HEK293 (cell line): ENCODE measurements at regions not wholly inside any gene's neighbourhood (a gene's known extent, or its start where the extent isn't known, plus 50 kb on each side); places are given as distances from the start of the nearest gene placed in this dataset.
A peak's percentile ranks its signal among the peaks of the same experiment; 100 is the strongest.
"Not testable (repeated sequence)": the region's sequence is repeated elsewhere in the genome, so short reads cannot be mapped to it uniquely, and the experiment has no call there.

Source experiments
- CTCF ChIA-PET: fragments of 350-600 bp; formaldehyde crosslinking; extraction: SDS; loops from one replicate; lab custom pipeline; 2021; ENCODE audit warnings: antibody characterized with exemption; lab: Yijun Ruan, JAX
- POLR2A ChIA-PET: fragments of 300-600 bp; formaldehyde crosslinking; extraction: SDS; loops from one replicate; lab custom pipeline; 2020; ENCODE audit warnings: antibody characterized with exemption, inconsistent platforms; lab: Yijun Ruan, JAX
- H3K27ac ChIP-seq: fragments of 200-500 bp; sonication (Bioruptor generic); 2 replicates; pipeline ENCODE4 v1.5.1; 2014; ENCODE audit warnings: low read depth, low read length, control low read depth, inconsistent platforms; ENCODE audit errors: extremely low read depth
- H3K36me3 ChIP-seq, 2 experiments: fragments of 200-500 bp in 1 of 2; sonication (Bioruptor generic) in 1 of 2; 1 replicate in 1 of 2; 2 replicates in 1 of 2; pipeline ENCODE4 v1.5.1; 2014 to 2017; ENCODE audit warnings: inconsistent platforms in 2 of 2, low read length in 2 of 2; ENCODE audit not compliant: control insufficient read depth in 2 of 2, insufficient read depth in 1 of 2
- H3K4me1 ChIP-seq: fragments of 200-500 bp; sonication (Bioruptor generic); 2 replicates; pipeline ENCODE4 v1.5.1; 2014; ENCODE audit warnings: mild to moderate bottlenecking, low read length, inconsistent platforms; ENCODE audit not compliant: control insufficient read depth, insufficient read depth
- H3K4me3 ChIP-seq: 2 replicates; pipeline ENCODE4 v1.5.1; 2011; ENCODE audit warnings: low read depth, mild to moderate bottlenecking, control low read depth, low read length, moderate library complexity
- H3K9me3 ChIP-seq: fragments of 200-500 bp; sonication (Bioruptor generic); 2 replicates; pipeline ENCODE4 v1.5.1; 2014; ENCODE audit warnings: low read depth, low read length, inconsistent platforms; ENCODE audit not compliant: control insufficient read depth, insufficient read depth
- GFI1B ChIP-seq: fragments of 450-650 bp; formaldehyde crosslinking; IDR thresholded peaks from 2 replicates; pipeline ENCODE4 v1.5.1; 2016; ENCODE audit warnings: missing biosample characterization, missing genetic modification characterization
- KLF8 ChIP-seq: fragments of 450-650 bp; formaldehyde crosslinking; IDR thresholded peaks from 2 replicates; pipeline ENCODE4 v1.5.1; 2016; ENCODE audit warnings: missing biosample characterization, missing genetic modification characterization
- REPIN1 ChIP-seq: fragments of 450-650 bp; formaldehyde crosslinking; IDR thresholded peaks from 2 replicates; pipeline ENCODE4 v1.5.1; 2017; ENCODE audit warnings: missing biosample characterization, missing genetic modification characterization, low read depth
- ZFHX2 ChIP-seq: fragments of 450-650 bp; formaldehyde crosslinking; conservative IDR thresholded peaks from 2 replicates; pipeline ENCODE4 v1.5.1; 2016; ENCODE audit warnings: missing biosample characterization, missing genetic modification characterization
- ZFP41 ChIP-seq: fragments of 450-650 bp; formaldehyde crosslinking; IDR thresholded peaks from 2 replicates; pipeline ENCODE4 v1.5.1; 2016; ENCODE audit warnings: missing biosample characterization, missing genetic modification characterization, borderline replicate concordance
- ZNF112 ChIP-seq: fragments of 450-650 bp; formaldehyde crosslinking; IDR thresholded peaks from 2 replicates; pipeline ENCODE4 v1.5.0; 2017; ENCODE audit warnings: missing biosample characterization, missing genetic modification characterization
- ZNF138 ChIP-seq: fragments of 450-650 bp; formaldehyde crosslinking; IDR thresholded peaks from 2 replicates; pipeline ENCODE4 v1.5.1; 2016; ENCODE audit warnings: missing biosample characterization, missing genetic modification characterization, borderline replicate concordance
- ZNF354C ChIP-seq: fragments of 450-650 bp; formaldehyde crosslinking; IDR thresholded peaks from 2 replicates; pipeline ENCODE4 v1.5.1; 2016; ENCODE audit warnings: missing biosample characterization, missing genetic modification characterization, low read depth, borderline replicate concordance
- ZNF521 ChIP-seq: fragments of 450-650 bp; formaldehyde crosslinking; IDR thresholded peaks from 2 replicates; pipeline ENCODE4 v1.5.1; 2017; ENCODE audit warnings: missing biosample characterization, mild to moderate bottlenecking, missing genetic modification characterization
- ZNF544 ChIP-seq: fragments of 450-650 bp; formaldehyde crosslinking; IDR thresholded peaks from 2 replicates; pipeline ENCODE4 v1.5.0; 2017; ENCODE audit warnings: missing biosample characterization, missing genetic modification characterization
- ZNF580 ChIP-seq: fragments of 450-650 bp; formaldehyde crosslinking; IDR thresholded peaks from 2 replicates; pipeline ENCODE4 v1.5.1; 2016; ENCODE audit warnings: missing biosample characterization, missing genetic modification characterization
- ZNF660 ChIP-seq: fragments of 450-650 bp; IDR thresholded peaks from 2 replicates; pipeline ENCODE4 v1.5.1; 2018; ENCODE audit warnings: missing biosample characterization, mild to moderate bottlenecking, missing genetic modification characterization
- ZNF701 ChIP-seq: fragments of 450-650 bp; formaldehyde crosslinking; IDR thresholded peaks from 2 replicates; pipeline ENCODE4 v1.5.1; 2016; ENCODE audit warnings: missing biosample characterization, missing genetic modification characterization
- ZNF776 ChIP-seq: fragments of 450-650 bp; formaldehyde crosslinking; IDR thresholded peaks from 2 replicates; pipeline ENCODE4 v1.5.0; 2017; ENCODE audit warnings: missing biosample characterization, missing genetic modification characterization, borderline replicate concordance
- ZNF830 ChIP-seq: fragments of 450-650 bp; IDR thresholded peaks from 2 replicates; pipeline ENCODE4 v1.5.0; 2018; ENCODE audit warnings: missing biosample characterization, missing genetic modification characterization, low read depth, mild to moderate bottlenecking, moderate library complexity
- ZNF837 ChIP-seq: fragments of 450-650 bp; formaldehyde crosslinking; IDR thresholded peaks from 2 replicates; pipeline ENCODE4 v1.5.1; 2016; ENCODE audit warnings: missing biosample characterization, missing genetic modification characterization
- TF ChIP-seq, protein P1 (sequence below): fragments of 450-650 bp; formaldehyde crosslinking; IDR thresholded peaks from 2 replicates; pipeline ENCODE4 v1.5.1; 2016; ENCODE audit warnings: missing biosample characterization, missing genetic modification characterization
- TF ChIP-seq, protein P2 (sequence below): fragments of 450-650 bp; formaldehyde crosslinking; IDR thresholded peaks from 2 replicates; pipeline ENCODE4 v1.5.1; 2016; ENCODE audit warnings: missing biosample characterization, missing genetic modification characterization, low read depth
- TF ChIP-seq, protein P3 (sequence below): fragments of 450-650 bp; formaldehyde crosslinking; IDR thresholded peaks from 2 replicates; pipeline ENCODE4 v1.5.1; 2016; ENCODE audit warnings: missing biosample characterization, missing genetic modification characterization

DNA sequence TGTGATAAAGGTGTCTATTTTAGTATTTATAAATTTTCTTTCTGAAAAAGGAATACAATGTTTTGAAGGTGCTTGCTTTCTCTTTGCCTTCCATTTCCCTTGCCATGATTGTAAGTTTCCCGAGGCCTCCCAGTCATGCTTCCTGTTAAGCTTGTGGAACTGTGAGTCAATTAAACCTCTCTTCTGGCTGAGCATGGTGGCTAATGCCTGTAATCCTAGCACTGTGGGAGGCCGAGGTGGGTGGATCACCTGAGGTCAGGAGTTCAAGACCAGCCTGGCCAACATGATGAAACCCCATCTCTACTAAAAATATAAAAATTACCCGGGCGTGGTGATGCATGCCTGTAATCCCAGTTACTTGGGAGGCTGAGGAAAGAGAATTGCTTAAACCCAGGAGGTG, 187.7 kb downstream of the C9orf152 start:
- peak; percentile 57 for TF ChIP-seq ZFHX2
- H3K9me3 ChIP-seq, H3K36me3 ChIP-seq, H3K4me3 ChIP-seq, H3K27ac ChIP-seq, H3K4me1 ChIP-seq, POLR2A ChIA-PET: not testable (repeated sequence)
- CTCF ChIA-PET: interaction anchor here (0.6 kb wide), 1 partner anchor 1104 kb away, joined by 4 read pairs; no protein-coding TSS in a partner anchor

- POLR2A ChIA-PET: interaction anchor here (0.6 to 0.7 kb wide), 2 partner anchors 63 to 159 kb away, joined by 3 read pairs; no protein-coding TSS in a partner anchor
- Histone ChIP-seq H3K4me1 (no peaks in the 10 kb centered on the region), H3K4me3 (no peak overlapping the region), H3K9me3 (no peaks in the 10 kb centered on the region), H3K36me3 (no peaks in the 10 kb centered on the region), H3K27ac (no peak overlapping the region)
- CTCF ChIA-PET: no interaction called here
- TF ChIP-seq ZNF112 (no peak), ZNF701 (tag by site-specific recombination) (no peak), ZNF837 (tag by site-specific recombination) (no peak), ZNF660 (tag by site-specific recombination) (no peak), ZNF544 (no peak), ZNF521 (tag by site-specific recombination) (no peak), ZNF354C (no peak)
- TF ChIP-seq, protein P1, sequence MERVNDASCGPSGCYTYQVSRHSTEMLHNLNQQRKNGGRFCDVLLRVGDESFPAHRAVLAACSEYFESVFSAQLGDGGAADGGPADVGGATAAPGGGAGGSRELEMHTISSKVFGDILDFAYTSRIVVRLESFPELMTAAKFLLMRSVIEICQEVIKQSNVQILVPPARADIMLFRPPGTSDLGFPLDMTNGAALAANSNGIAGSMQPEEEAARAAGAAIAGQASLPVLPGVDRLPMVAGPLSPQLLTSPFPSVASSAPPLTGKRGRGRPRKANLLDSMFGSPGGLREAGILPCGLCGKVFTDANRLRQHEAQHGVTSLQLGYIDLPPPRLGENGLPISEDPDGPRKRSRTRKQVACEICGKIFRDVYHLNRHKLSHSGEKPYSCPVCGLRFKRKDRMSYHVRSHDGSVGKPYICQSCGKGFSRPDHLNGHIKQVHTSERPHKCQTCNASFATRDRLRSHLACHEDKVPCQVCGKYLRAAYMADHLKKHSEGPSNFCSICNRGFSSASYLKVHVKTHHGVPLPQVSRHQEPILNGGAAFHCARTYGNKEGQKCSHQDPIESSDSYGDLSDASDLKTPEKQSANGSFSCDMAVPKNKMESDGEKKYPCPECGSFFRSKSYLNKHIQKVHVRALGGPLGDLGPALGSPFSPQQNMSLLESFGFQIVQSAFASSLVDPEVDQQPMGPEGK (tag by site-specific recombination): no peak
Observed at GRCh38 chr9:110021891-110022290, 186.1 kb downstream of the C9orf152 start.

DNA sequence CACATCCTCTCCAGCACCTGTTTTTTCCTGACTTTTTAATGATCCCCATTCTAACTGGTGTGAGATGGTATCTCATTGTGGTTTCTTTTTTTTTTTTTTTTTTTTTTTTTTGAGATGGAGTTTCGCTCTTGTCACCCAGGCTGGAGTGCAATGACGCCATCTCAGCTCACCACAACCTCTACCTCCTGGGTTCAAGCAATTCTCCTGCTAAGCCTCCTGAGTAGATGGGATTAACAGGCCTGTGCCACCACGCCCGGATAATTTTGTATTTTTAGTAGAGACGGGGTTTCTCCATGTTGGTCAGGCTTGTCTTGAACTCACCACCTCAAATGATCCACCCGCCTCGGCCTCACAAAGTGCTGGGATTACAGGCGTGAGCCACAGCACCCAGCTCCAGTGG, 184.7 kb downstream of the C9orf152 start:
- H3K27ac ChIP-seq, CTCF ChIA-PET, H3K9me3 ChIP-seq, H3K4me1 ChIP-seq, H3K36me3 ChIP-seq, H3K4me3 ChIP-seq, POLR2A ChIA-PET: not testable (repeated sequence)

GRCh38 chr9:110025551-110026170, 182.3 kb downstream of the C9orf152 start:
- CTCF ChIA-PET: no interaction called here
- no peak overlapping the region for H3K4me3 ChIP-seq
- POLR2A ChIA-PET: no interaction called here
- H3K36me3 ChIP-seq: no peaks in the 10 kb centered on the region
- H3K9me3 ChIP-seq: no peaks in the 10 kb centered on the region
- H3K4me1 ChIP-seq: peaks cover 2% of the 10 kb centered on the region
- H3K27ac ChIP-seq: no peak overlapping the region
- TF ChIP-seq ZNF580 (tag by site-specific recombination) (no peak), GFI1B (tag by site-specific recombination) (no peak), KLF8 (tag by site-specific recombination) (no peak), ZFHX2 (no peak), ZFP41 (tag by site-specific recombination) (no peak), ZNF830 (no peak), REPIN1 (tag by site-specific recombination) (no peak), ZNF138 (no peak), ZNF776 (tag by site-specific recombination) (no peak)
- TF ChIP-seq, protein P2, sequence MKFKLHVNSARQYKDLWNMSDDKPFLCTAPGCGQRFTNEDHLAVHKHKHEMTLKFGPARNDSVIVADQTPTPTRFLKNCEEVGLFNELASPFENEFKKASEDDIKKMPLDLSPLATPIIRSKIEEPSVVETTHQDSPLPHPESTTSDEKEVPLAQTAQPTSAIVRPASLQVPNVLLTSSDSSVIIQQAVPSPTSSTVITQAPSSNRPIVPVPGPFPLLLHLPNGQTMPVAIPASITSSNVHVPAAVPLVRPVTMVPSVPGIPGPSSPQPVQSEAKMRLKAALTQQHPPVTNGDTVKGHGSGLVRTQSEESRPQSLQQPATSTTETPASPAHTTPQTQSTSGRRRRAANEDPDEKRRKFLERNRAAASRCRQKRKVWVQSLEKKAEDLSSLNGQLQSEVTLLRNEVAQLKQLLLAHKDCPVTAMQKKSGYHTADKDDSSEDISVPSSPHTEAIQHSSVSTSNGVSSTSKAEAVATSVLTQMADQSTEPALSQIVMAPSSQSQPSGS (tag by site-specific recombination): no peak
- TF ChIP-seq, protein P3, sequence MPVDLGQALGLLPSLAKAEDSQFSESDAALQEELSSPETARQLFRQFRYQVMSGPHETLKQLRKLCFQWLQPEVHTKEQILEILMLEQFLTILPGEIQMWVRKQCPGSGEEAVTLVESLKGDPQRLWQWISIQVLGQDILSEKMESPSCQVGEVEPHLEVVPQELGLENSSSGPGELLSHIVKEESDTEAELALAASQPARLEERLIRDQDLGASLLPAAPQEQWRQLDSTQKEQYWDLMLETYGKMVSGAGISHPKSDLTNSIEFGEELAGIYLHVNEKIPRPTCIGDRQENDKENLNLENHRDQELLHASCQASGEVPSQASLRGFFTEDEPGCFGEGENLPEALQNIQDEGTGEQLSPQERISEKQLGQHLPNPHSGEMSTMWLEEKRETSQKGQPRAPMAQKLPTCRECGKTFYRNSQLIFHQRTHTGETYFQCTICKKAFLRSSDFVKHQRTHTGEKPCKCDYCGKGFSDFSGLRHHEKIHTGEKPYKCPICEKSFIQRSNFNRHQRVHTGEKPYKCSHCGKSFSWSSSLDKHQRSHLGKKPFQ: no peak
